ENCODE measurements at regions not wholly inside any gene's neighbourhood (a gene's known extent, or its start where the extent isn't known, plus 50 kb on each side); places are given as distances from the start of the nearest gene placed in this dataset.
"Not testable (repeated sequence)": the region's sequence is repeated elsewhere in the genome, so short reads cannot be mapped to it uniquely, and the experiment has no call there.

GRCh38 chr2:103179798-103180197 is 418.0 kb downstream of the TMEM182 start:
- no peaks in the 10 kb centered on the region for H3F3A ChIP-seq (ENCODE audit: low read depth)
- H4K20me1 ChIP-seq (ENCODE audit: insufficient read depth, low read length, poor library complexity, severe bottlenecking), result no peaks in the 10 kb centered on the region
- TF ChIP-seq EZH2phosphoT487 (IDR thresholded peaks at IDR 0.05; ENCODE audit: borderline replicate concordance) (no peak), CTCF (conservative IDR thresholded peaks at IDR 0.05; ENCODE audit: low read length) (no peak)
- no peaks in the 10 kb centered on the region for H3K79me2 ChIP-seq (ENCODE audit: insufficient read depth, low read length)
- no peaks in the 10 kb centered on the region for H3K4me1 ChIP-seq (ENCODE audit: insufficient read depth, low read length, poor library complexity, severe bottlenecking)
- no peaks in the 10 kb centered on the region for H3K36me3 ChIP-seq (ENCODE audit: insufficient read depth, low read length)
- H3K4me3 ChIP-seq (ENCODE audit: low read length, poor library complexity, severe bottlenecking), result no peak overlapping the region
- no peaks in the 10 kb centered on the region for H3K27me3 ChIP-seq (ENCODE audit: insufficient read depth, low read length, poor library complexity, severe bottlenecking)
- H3K4me2 ChIP-seq (ENCODE audit: low read depth, low read length, poor library complexity, severe bottlenecking), result no peak overlapping the region
- no peaks in the 10 kb centered on the region for H3K9me2 ChIP-seq (replicated peaks; ENCODE audit: low read depth, low read length)
- no peak overlapping the region for H2AFZ ChIP-seq (ENCODE audit: low read length)
- H3K9me3 ChIP-seq (ENCODE audit: insufficient read depth, low read depth, low read length), result no peaks in the 10 kb centered on the region
- no peak overlapping the region for H3K9ac ChIP-seq (ENCODE audit: low read depth, low read length, poor library complexity, severe bottlenecking)

- Histone ChIP-seq H3K36me3 (ENCODE audit: insufficient read depth, low read length) (no peaks in the 10 kb centered on the region), H3K9me2 (replicated peaks; ENCODE audit: low read depth, low read length) (no peaks in the 10 kb centered on the region), H3K9ac (ENCODE audit: low read depth, low read length, poor library complexity, severe bottlenecking) (no peak overlapping the region), H2AFZ (ENCODE audit: low read length) (no peak overlapping the region), H3K79me2 (ENCODE audit: insufficient read depth, low read length) (no peaks in the 10 kb centered on the region), H3K9me3 (ENCODE audit: insufficient read depth, low read depth, low read length) (no peaks in the 10 kb centered on the region), H3K4me3 (ENCODE audit: low read length, poor library complexity, severe bottlenecking) (no peak overlapping the region), H3K4me1 (ENCODE audit: insufficient read depth, low read length, poor library complexity, severe bottlenecking) (no peaks in the 10 kb centered on the region), H4K20me1 (ENCODE audit: insufficient read depth, low read length, poor library complexity, severe bottlenecking) (no peaks in the 10 kb centered on the region), H3K27me3 (ENCODE audit: insufficient read depth, low read length, poor library complexity, severe bottlenecking) (no peaks in the 10 kb centered on the region), H3F3A (ENCODE audit: low read depth) (no peaks in the 10 kb centered on the region), H3K4me2 (ENCODE audit: low read depth, low read length, poor library complexity, severe bottlenecking) (no peak overlapping the region)
- TF ChIP-seq CTCF (conservative IDR thresholded peaks at IDR 0.05; ENCODE audit: low read length) (peak; percentile 45), EZH2phosphoT487 (IDR thresholded peaks at IDR 0.05; ENCODE audit: borderline replicate concordance) (no peak)
Observed at GRCh38 chr2:103183061-103183460, 421.2 kb downstream of the TMEM182 start.

- no peaks in the 10 kb centered on the region for H3K36me3 ChIP-seq (ENCODE audit: insufficient read depth, low read length)
- no peaks in the 10 kb centered on the region for H3K79me2 ChIP-seq (ENCODE audit: insufficient read depth, low read length)
- no peak for TF ChIP-seq EZH2phosphoT487 (IDR thresholded peaks at IDR 0.05; ENCODE audit: borderline replicate concordance)
- no peaks in the 10 kb centered on the region for H3K9me3 ChIP-seq (ENCODE audit: insufficient read depth, low read depth, low read length)
- no peaks in the 10 kb centered on the region for H3F3A ChIP-seq (ENCODE audit: low read depth)
- no peak overlapping the region for H3K9ac ChIP-seq (ENCODE audit: low read depth, low read length, poor library complexity, severe bottlenecking)
- H4K20me1 ChIP-seq (ENCODE audit: insufficient read depth, low read length, poor library complexity, severe bottlenecking), result no peaks in the 10 kb centered on the region
- no peak overlapping the region for H3K4me2 ChIP-seq (ENCODE audit: low read depth, low read length, poor library complexity, severe bottlenecking)
- H2AFZ ChIP-seq (ENCODE audit: low read length), result no peak overlapping the region
- no peaks in the 10 kb centered on the region for H3K9me2 ChIP-seq (replicated peaks; ENCODE audit: low read depth, low read length)
- no peaks in the 10 kb centered on the region for H3K4me1 ChIP-seq (ENCODE audit: insufficient read depth, low read length, poor library complexity, severe bottlenecking)
- H3K27me3 ChIP-seq (ENCODE audit: insufficient read depth, low read length, poor library complexity, severe bottlenecking), result no peaks in the 10 kb centered on the region
- H3K4me3 ChIP-seq (ENCODE audit: low read length, poor library complexity, severe bottlenecking), result no peak overlapping the region
Observed at GRCh38 chr2:103196802-103197201, 435.0 kb downstream of the TMEM182 start.

GRCh38 chr2:103200774-103201173 is 438.9 kb downstream of the TMEM182 start:
- not testable (repeated sequence) for H3K4me1 ChIP-seq (ENCODE audit: insufficient read depth, low read length, poor library complexity, severe bottlenecking)

More at GRCh38 chr2:103200774-103201173, 438.9 kb downstream of the TMEM182 start:
- not testable (repeated sequence) for H2AFZ ChIP-seq (ENCODE audit: low read length); H3K4me3 ChIP-seq (ENCODE audit: low read length, poor library complexity, severe bottlenecking); H3K27me3 ChIP-seq (ENCODE audit: insufficient read depth, low read length, poor library complexity, severe bottlenecking); H4K20me1 ChIP-seq (ENCODE audit: insufficient read depth, low read length, poor library complexity, severe bottlenecking); H3K79me2 ChIP-seq (ENCODE audit: insufficient read depth, low read length); H3K9me3 ChIP-seq (ENCODE audit: insufficient read depth, low read depth, low read length); H3F3A ChIP-seq (ENCODE audit: low read depth); H3K4me2 ChIP-seq (ENCODE audit: low read depth, low read length, poor library complexity, severe bottlenecking); H3K9me2 ChIP-seq (replicated peaks; ENCODE audit: low read depth, low read length); H3K9ac ChIP-seq (ENCODE audit: low read depth, low read length, poor library complexity, severe bottlenecking); H3K36me3 ChIP-seq (ENCODE audit: insufficient read depth, low read length)
